ENCODE measurements at regions not wholly inside any gene's neighbourhood (a gene's known extent, or its start where the extent isn't known, plus 50 kb on each side); places are given as distances from the start of the nearest gene placed in this dataset.

GRCh38 chr12:123077298-123078119 lies 73.4 kb downstream of the PITPNM2 start:
- no peak for DNase-seq
- no peak overlapping the region for H3K4me3 ChIP-seq (ENCODE audit: low read length)
- WGBS (ENCODE audit: insufficient coverage, low lambda C conversion rate) = 80% methylated on average over 2 of the region's 22 CpGs
- no peaks in the 10 kb centered on the region for H3K27me3 ChIP-seq (ENCODE audit: control insufficient read depth, insufficient read depth, low read length)
- H3K27ac ChIP-seq (ENCODE audit: low read length) = no peak overlapping the region
- H3K9me3 ChIP-seq (ENCODE audit: control insufficient read depth, low read depth, low read length) = no peaks in the 10 kb centered on the region
- peaks cover 5% of the 10 kb centered on the region for H3K4me1 ChIP-seq (ENCODE audit: control insufficient read depth, insufficient read depth, low read length)
- H3K36me3 ChIP-seq (ENCODE audit: control insufficient read depth, insufficient read depth, low read length) = no peaks in the 10 kb centered on the region

GRCh38 chr12:123076604-123077297 lies 74.1 kb downstream of the PITPNM2 start:
- Histone ChIP-seq H3K27ac (ENCODE audit: low read length) (no peak overlapping the region), H3K4me1 (ENCODE audit: control insufficient read depth, insufficient read depth, low read length) (peaks cover 5% of the 10 kb centered on the region), H3K27me3 (ENCODE audit: control insufficient read depth, insufficient read depth, low read length) (no peaks in the 10 kb centered on the region), H3K4me3 (ENCODE audit: low read length) (no peak overlapping the region), H3K9me3 (ENCODE audit: control insufficient read depth, low read depth, low read length) (no peaks in the 10 kb centered on the region), H3K36me3 (ENCODE audit: control insufficient read depth, insufficient read depth, low read length) (no peaks in the 10 kb centered on the region)
- DNase-seq = no peak
- no CpG with 5 or more reads among the region's 11 CpGs for WGBS (ENCODE audit: insufficient coverage, low lambda C conversion rate)

GRCh38 chr12:123075646-123076171 lies 75.2 kb downstream of the PITPNM2 start:
- no peaks in the 10 kb centered on the region for H3K9me3 ChIP-seq (ENCODE audit: control insufficient read depth, low read depth, low read length)
- peaks cover 5% of the 10 kb centered on the region for H3K4me1 ChIP-seq (ENCODE audit: control insufficient read depth, insufficient read depth, low read length)
- no peaks in the 10 kb centered on the region for H3K27me3 ChIP-seq (ENCODE audit: control insufficient read depth, insufficient read depth, low read length)
- H3K4me3 ChIP-seq (ENCODE audit: low read length) = no peak overlapping the region
- H3K27ac ChIP-seq (ENCODE audit: low read length) = no peak overlapping the region
- WGBS (ENCODE audit: insufficient coverage, low lambda C conversion rate) = no CpG with 5 or more reads among the region's 16 CpGs
- H3K36me3 ChIP-seq (ENCODE audit: control insufficient read depth, insufficient read depth, low read length) = no peaks in the 10 kb centered on the region
- DNase-seq = peak; percentile 40 to 68

GRCh38 chr12:123075087-123075645 lies 75.7 kb downstream of the PITPNM2 start:
- Histone ChIP-seq H3K36me3 (ENCODE audit: control insufficient read depth, insufficient read depth, low read length) (no peaks in the 10 kb centered on the region), H3K4me1 (ENCODE audit: control insufficient read depth, insufficient read depth, low read length) (peaks cover 11% of the 10 kb centered on the region), H3K4me3 (ENCODE audit: low read length) (no peak overlapping the region), H3K27me3 (ENCODE audit: control insufficient read depth, insufficient read depth, low read length) (no peaks in the 10 kb centered on the region), H3K9me3 (ENCODE audit: control insufficient read depth, low read depth, low read length) (no peaks in the 10 kb centered on the region), H3K27ac (ENCODE audit: low read length) (no peak overlapping the region)
- WGBS (ENCODE audit: insufficient coverage, low lambda C conversion rate) = no CpG with 5 or more reads among the region's 11 CpGs
- no peak for DNase-seq

DNA sequence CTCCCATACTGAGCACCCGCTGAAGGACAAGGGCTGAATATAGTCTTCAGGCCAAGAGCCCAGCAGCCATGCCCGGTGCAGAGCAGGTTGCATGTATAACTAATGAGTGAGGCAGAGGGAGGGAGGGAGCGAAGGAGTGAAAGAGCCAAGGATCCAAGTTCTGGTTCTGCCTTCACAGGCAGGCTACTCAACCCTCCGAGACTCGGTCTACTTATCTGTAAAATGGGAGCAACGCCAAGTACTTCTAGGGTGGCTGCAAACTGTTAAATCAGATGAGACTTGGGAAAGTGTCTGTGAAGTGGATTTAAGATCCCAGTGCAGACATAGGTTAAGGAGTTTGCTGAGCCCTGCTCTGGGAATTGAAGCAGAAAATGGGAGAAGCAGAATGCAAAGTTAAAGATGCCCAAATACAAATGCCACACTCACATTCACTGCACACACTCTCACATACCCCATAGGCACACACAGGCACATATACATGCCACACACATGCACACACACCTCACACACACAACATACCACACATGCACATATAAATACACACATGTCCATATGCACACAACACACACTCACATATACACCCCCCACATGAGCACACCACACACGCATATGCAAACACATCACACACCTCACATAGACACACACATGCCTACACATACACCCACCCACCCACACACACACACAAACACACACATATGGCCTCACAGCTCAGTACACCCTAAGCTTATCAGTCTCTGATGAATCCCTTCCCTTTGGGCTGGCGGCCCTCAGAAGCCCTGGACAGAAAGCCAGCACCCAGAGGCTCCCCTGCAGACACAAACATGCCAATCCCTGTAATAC lies 76.7 kb downstream of the PITPNM2 start:
- Histone ChIP-seq H3K27ac (ENCODE audit: low read length) (no peak overlapping the region), H3K4me1 (ENCODE audit: control insufficient read depth, insufficient read depth, low read length) (peaks cover 21% of the 10 kb centered on the region), H3K9me3 (ENCODE audit: control insufficient read depth, low read depth, low read length) (no peaks in the 10 kb centered on the region), H3K27me3 (ENCODE audit: control insufficient read depth, insufficient read depth, low read length) (no peaks in the 10 kb centered on the region), H3K4me3 (ENCODE audit: low read length) (no peak overlapping the region), H3K36me3 (ENCODE audit: control insufficient read depth, insufficient read depth, low read length) (no peaks in the 10 kb centered on the region)
- DNase-seq = no peak
- WGBS (ENCODE audit: insufficient coverage, low lambda C conversion rate) = 100% methylated on average over 3 of the region's 8 CpGs

DNA sequence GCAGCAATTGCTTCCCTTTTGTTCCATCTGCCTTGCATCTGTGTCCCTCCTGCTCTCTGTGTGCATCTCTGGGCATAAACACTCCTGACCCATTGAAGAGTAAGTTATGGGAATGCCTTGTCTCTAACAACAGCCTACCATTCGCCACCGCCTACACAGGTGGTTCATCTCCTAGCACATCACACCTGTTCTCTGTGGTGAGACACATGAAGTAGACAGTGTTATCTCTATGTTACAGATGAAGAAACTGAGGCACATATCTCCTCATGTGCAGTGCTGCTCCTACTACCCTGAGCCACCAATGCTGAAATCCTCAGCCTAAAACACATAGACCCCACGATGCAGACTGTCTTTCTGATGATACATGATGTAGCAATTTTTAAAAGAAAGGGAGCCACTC lies 77.6 kb downstream of the PITPNM2 start:
- H3K27me3 ChIP-seq (ENCODE audit: control insufficient read depth, insufficient read depth, low read length) = no peaks in the 10 kb centered on the region
- whole genome bisulfite sequencing (ENCODE audit: insufficient coverage, low lambda C conversion rate) = no CpG with 5 or more reads among the region's 3 CpGs
- no peak overlapping the region for H3K4me3 ChIP-seq (ENCODE audit: low read length)
- no peaks in the 10 kb centered on the region for H3K9me3 ChIP-seq (ENCODE audit: control insufficient read depth, low read depth, low read length)
- no peak for DNase-seq
- H3K27ac ChIP-seq (ENCODE audit: low read length) = no peak overlapping the region
- peaks cover 26% of the 10 kb centered on the region for H3K4me1 ChIP-seq (ENCODE audit: control insufficient read depth, insufficient read depth, low read length)
- no peaks in the 10 kb centered on the region for H3K36me3 ChIP-seq (ENCODE audit: control insufficient read depth, insufficient read depth, low read length)

DNA sequence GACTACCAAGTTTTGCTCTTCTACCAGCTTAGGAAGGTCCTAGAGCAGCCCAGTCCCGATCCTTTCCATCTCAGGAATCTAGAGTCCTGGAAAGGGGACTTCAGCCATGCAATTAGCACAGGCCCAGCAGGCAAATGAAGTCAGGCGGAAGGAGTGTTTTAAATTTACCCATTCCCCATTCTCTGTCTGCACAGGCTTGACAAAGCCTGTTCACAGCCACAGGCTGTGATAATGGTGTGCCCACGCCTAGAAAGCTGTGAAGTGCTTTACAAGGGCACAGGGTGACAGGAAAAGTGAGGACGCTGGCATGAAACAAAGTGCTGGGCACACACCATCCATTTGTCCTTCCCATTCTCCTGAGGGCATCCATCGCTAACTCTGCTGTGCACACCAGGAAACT lies 79.0 kb downstream of the PITPNM2 start:
- WGBS (ENCODE audit: insufficient coverage, low lambda C conversion rate) = no CpG with 5 or more reads among the region's 5 CpGs
- H3K27ac ChIP-seq (ENCODE audit: low read length) = no peak overlapping the region

DNA sequence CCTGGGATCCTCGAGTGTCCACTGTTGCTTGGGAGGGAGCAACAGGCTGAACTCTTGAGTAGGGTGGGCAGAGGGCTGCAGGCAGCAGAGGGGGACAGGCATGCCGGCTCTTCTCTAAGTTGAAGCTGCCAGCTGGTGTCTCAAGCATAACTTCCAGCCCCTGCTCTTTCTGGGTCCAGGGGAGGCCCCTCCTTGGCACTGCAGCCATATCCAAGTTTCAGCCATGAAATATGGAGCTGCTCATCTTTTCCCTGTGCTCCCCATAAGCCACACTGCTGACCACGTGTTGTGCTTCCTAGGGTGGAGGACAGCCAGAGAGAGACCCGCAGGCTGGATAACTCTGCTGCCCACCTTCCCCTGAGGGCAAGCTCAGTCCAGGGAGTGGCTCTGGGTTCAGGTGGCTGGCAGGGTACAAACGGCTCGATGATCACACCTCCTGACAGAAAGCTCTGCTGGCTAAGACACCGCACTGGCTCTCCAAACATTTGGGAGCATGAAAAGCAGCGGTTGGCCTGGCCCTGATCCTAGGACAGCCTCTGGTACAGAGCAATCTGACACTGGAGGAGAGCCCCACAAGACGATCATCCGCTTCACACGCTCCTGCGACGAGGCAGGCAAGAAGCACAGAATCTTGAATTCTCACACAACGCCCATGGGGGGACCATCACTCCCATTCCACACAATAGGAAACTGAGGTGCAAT lies 79.6 kb downstream of the PITPNM2 start:
- Histone ChIP-seq H3K27me3 (ENCODE audit: control insufficient read depth, insufficient read depth, low read length) (no peaks in the 10 kb centered on the region), H3K4me1 (ENCODE audit: control insufficient read depth, insufficient read depth, low read length) (peaks cover 24% of the 10 kb centered on the region)
- no peak for DNase-seq

More for the DNA sequence above, 79.0 kb downstream of the PITPNM2 start:
- no peak for DNase-seq
- Histone ChIP-seq H3K4me3 (ENCODE audit: low read length) (no peak overlapping the region), H3K27me3 (ENCODE audit: control insufficient read depth, insufficient read depth, low read length) (no peaks in the 10 kb centered on the region), H3K9me3 (ENCODE audit: control insufficient read depth, low read depth, low read length) (no peaks in the 10 kb centered on the region), H3K36me3 (ENCODE audit: control insufficient read depth, insufficient read depth, low read length) (no peaks in the 10 kb centered on the region), H3K4me1 (ENCODE audit: control insufficient read depth, insufficient read depth, low read length) (peaks cover 26% of the 10 kb centered on the region)

GRCh38 chr12:123070267-123071081 lies 80.4 kb downstream of the PITPNM2 start:
- H3K36me3 ChIP-seq (ENCODE audit: control insufficient read depth, insufficient read depth, low read length) = no peaks in the 10 kb centered on the region
- no peak for DNase-seq
- H3K27me3 ChIP-seq (ENCODE audit: control insufficient read depth, insufficient read depth, low read length) = no peaks in the 10 kb centered on the region
- no peaks in the 10 kb centered on the region for H3K9me3 ChIP-seq (ENCODE audit: control insufficient read depth, low read depth, low read length)
- no peak overlapping the region for H3K27ac ChIP-seq (ENCODE audit: low read length)
- WGBS (ENCODE audit: insufficient coverage, low lambda C conversion rate) = no CpG with 5 or more reads among the region's 14 CpGs
- H3K4me3 ChIP-seq (ENCODE audit: low read length) = no peak overlapping the region
- H3K4me1 ChIP-seq (ENCODE audit: control insufficient read depth, insufficient read depth, low read length) = peaks cover 21% of the 10 kb centered on the region

More for the DNA sequence above, 79.6 kb downstream of the PITPNM2 start:
- WGBS (ENCODE audit: insufficient coverage, low lambda C conversion rate) = no CpG with 5 or more reads among the region's 14 CpGs
- H3K36me3 ChIP-seq (ENCODE audit: control insufficient read depth, insufficient read depth, low read length) = no peaks in the 10 kb centered on the region
- no peaks in the 10 kb centered on the region for H3K9me3 ChIP-seq (ENCODE audit: control insufficient read depth, low read depth, low read length)
- no peak overlapping the region for H3K27ac ChIP-seq (ENCODE audit: low read length)
- no peak overlapping the region for H3K4me3 ChIP-seq (ENCODE audit: low read length)

All from large intestine (tissue), 3 donors.